GM19455 (cell line): ENCODE measurements at regions not wholly inside any gene's neighbourhood (a gene's known extent, or its start where the extent isn't known, plus 50 kb on each side); places are given as distances from the start of the nearest gene placed in this dataset.

Experiments
- ATAC-seq: cut with Tn5 transposase; IDR thresholded peaks from one replicate; pipeline ENCODE4 v1.9.1; 2021; ENCODE audit not compliant: unreplicated experiment

- no peak for ATAC-seq
Measured at GRCh38 chr2:220101980-220102379, 474.6 kb downstream of the SLC4A3 start.

- no peak for ATAC-seq
Measured at GRCh38 chr2:220103596-220103995, 476.2 kb downstream of the SLC4A3 start.

DNA sequence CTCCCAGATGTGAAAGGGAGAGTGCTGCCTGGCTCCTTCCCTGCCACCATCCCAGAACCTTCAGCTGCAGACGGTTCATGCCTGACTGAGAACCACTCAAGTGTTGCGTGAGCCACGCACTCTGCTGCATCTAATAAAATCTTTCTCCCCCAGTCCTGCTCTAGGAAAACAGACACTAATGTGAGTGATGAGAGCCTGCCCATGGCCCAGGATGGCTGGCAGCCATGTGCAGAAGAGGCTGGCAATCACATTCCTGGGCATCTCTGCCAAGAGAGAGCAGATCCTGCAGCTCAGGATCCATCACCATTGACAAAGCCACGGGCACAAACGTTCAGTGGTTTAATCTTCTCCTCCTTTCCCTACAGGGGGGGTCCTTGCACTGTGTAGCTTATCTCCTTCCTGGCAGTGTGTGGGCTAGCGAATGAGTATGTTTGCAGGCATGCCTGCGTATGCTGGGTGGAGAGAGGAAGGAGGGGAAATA is 477.5 kb downstream of the SLC4A3 start:
- ATAC-seq, result no peak

- no peak for ATAC-seq
Measured at GRCh38 chr2:220106065-220106464, 478.6 kb downstream of the SLC4A3 start.

- ATAC-seq, result no peak
Measured at GRCh38 chr2:220107380-220107791, 480.0 kb downstream of the SLC4A3 start.

- no peak for ATAC-seq
Measured at GRCh38 chr2:220114443-220114842, 487.0 kb downstream of the SLC4A3 start.

GRCh38 chr2:220117025-220117424 is 489.6 kb downstream of the SLC4A3 start:
- no peak for ATAC-seq

DNA sequence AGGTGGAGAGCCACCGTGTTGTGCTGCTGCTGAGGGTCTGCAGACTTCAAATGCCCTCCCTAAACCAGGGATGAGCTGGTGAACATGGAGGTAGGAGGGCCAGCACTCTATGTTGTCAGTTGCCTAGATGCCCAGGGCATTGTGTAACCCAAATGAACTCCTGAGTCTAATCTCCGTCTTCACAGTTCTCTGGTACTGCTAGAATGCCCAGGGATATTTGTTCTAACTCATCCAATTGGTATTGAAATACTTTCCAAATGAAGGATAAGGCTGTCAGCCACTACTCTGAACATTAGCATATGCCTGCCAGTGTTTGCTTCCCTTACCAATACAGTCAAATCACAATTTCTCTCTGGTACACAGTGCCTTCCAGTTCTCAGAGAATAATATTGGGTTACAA is 492.6 kb downstream of the SLC4A3 start:
- no peak for ATAC-seq

DNA sequence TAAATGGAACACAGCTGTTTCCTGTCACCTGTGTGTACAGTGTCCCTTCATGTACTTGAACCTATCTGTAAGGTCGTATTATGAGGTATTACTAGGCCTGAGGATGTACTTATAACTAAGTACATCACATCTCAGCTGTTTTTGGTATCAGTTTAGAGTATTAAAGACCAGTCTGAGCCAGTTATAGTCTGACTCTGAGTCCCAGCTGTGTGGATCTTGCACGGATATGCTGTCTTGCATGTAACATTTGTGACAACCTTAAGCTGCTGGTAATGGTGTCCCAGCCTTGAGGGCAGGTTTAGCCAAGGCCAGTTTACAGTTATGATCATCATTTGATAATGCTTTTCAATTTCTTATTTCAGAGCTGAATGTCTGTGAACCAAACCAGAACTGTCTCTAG is 496.3 kb downstream of the SLC4A3 start:
- no peak for ATAC-seq

DNA sequence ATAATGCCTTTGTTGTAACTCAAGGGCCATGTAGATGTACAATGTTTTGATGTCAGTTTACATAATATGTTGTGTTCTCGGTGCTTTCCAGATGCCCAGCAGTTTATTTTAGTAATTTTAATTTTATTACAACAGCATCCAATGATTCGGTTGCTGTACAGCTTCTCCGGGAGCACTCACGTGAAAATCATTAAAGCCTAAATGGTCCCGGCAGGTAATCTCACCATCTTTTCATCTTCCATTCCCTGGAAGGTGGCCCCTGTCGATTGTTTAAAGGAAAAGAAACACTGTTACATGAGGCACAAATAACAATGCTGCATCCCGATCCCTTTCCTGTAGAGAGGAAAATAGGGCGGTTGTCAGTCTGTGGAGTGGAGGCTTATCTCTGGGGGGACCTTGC is 498.1 kb downstream of the SLC4A3 start:
- no peak for ATAC-seq

- no peak for ATAC-seq
Measured at GRCh38 chr2:220127311-220127710, 499.9 kb downstream of the SLC4A3 start.

GRCh38 chr2:220127876-220128275 is 500.4 kb downstream of the SLC4A3 start:
- no peak for ATAC-seq

DNA sequence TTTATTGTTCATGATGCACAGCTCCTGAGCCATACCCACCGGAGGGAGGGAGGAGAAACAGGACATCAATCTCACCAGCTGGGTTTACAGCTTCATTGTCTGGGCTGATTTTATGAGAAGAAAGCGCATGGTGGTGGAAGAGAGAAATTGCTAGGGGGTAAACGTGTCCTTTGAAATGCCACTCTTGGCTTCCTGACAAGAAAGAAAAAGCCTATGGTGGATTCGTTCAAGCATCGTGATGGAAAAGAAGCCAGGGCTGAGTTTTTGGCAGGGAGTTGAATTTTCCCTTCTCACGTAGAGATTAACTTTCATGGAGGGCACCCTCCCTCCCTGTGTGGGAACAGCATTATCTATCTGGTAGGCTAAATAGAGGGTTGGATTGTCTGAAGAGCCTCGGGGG is 502.0 kb downstream of the SLC4A3 start:
- no peak for ATAC-seq

DNA sequence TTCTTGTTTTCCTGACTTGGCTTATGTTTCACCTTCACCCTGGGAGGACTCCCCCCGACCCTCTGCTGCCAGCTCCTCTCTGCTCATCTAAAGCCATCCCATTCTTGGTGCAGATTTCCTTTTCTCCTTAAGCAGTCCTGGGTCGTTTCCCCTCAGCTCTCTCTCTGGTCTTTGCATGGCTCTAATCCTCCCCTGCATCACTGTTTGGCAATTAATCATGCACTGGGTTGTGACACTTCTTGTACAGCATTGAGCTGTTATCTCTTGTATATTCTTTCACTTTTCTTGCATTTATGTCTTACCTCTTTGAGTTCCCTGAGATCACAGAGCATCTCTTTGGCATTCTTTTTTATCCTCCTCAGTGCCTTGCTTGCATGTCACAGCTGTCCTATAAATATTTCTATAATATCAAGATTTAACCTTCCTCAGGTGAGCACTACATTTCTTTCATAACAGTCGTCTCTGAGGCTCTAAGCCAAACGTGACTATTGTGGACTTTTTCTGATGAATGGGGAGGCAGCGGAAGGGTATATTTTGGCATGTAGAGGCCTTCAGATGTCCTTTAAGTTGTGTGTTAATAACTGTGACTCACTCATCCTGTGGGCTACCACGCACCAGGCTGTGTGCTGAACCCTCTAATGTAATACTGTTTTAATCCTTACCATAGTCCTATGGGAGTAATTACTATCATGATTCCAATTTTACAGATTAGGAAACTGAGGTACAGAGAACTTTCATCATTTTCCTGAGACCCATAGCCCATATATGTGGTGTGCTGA is 507.5 kb downstream of the SLC4A3 start:
- no peak for ATAC-seq

DNA sequence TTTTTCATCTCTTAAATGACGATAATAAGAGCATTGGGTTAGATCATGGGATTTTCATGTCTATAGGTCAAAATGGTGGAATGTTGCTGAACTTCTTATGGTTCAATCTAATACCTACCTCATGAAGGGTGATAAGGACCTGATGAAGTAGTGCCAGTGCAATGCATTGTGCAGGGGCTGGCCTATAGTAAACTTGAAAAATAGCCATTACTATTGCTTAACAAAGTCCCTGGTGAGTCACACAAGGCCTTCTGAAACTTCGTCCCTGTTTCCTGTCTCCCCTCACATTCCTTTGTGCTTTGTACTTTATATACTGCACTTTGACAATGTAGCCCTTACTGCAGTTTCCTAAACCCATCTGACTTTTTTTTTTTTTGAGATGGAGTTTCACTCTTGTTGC is 515.9 kb downstream of the SLC4A3 start:
- ATAC-seq, result no peak

DNA sequence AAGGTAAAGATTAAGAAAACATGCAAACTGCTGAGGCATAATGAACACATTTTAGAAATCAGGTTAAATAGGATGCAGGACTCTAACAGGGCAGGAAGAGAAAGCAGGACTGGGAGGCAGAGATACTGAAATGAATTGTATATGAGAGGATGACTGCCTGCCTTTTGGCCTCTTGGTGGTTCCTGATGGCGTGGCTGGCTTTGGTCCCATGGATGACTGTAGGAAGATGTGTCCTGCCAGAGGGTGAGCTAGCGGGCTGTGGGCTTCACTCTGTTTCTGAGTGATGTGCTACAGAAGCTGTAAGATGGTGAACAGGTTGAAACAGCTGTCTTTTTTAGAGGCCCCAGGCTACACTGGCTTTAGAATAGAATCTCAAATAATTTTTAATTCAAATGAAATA is 517.0 kb downstream of the SLC4A3 start:
- no peak for ATAC-seq

DNA sequence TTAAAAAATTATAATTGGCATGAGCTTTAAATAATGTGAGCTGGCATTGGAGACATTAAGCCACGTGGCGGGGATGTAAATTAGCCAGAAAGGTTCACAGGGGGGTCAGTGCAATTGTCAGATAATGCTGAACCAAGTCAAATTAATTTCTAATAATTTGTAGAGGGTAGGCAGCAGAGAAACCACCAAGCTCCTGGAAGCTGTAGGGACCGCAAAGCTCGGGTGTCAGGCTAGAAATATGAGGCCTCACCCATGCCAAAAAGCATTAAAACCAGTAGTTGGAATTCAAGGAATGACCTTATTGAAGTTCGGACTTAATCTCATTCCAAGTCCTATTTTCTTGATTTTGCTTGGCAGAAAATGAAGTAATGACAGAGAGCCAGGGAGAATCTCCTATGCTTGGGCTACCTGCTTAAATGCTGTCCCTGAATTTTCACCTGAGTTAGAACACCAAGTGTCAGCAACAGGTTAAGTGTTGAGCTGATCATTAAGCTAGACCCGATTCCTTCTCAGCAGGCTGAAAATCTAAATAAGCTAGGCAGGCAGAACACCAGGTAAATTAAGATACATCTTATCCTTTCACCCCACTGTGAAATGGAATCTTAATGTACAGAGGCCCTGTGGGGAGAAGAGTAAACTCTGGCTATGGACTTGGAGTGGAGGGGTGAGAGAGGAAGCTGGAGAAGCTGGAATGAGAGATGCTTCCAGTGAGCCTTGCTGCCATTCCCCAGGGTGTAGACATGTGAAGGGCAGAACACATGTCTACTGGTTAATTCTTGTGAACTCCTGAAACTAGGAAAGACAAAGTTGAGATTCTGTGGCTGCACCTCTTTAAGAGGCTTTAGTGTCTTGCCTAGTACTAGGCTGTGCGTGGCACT is 520.0 kb downstream of the SLC4A3 start:
- ATAC-seq, result no peak

DNA sequence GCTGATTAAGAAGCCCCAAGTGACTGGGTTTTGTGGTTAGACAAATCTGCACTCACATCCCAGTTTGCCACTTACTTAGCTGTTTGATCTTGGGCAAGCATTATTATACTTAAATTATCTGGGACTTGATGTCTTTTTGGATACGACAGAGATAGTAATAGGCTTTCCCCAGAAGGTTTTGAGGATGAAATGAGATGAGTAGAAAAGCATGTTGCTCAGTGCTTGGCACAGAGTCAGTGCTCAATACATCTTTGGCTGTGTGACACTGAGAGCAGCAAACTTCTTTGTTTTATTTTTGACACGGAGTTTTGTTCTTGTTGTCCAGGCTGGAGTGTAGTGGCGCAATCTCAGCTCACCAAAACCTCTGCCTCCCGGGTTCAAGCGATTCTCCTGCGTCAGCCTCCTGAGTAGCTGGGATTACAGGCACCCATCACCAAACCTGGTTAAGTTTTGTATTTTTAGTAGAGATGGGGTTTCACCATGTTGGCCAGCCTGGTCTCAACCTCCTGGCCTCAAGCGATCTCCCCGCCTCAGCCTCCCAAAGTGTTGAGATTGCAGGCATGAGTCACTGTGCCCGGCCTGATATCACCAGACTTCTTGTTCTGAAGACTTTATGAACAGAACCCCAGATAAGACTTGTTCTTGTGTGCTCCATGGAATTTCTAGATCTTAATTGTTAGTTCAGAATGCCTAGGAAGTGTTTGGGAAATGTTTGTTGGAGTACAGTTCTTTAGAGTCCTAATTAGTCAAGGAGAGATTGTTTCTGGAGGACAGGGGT is 521.2 kb downstream of the SLC4A3 start:
- ATAC-seq, result no peak

- no peak for ATAC-seq
Measured at GRCh38 chr2:220151341-220151740, 523.9 kb downstream of the SLC4A3 start.

DNA sequence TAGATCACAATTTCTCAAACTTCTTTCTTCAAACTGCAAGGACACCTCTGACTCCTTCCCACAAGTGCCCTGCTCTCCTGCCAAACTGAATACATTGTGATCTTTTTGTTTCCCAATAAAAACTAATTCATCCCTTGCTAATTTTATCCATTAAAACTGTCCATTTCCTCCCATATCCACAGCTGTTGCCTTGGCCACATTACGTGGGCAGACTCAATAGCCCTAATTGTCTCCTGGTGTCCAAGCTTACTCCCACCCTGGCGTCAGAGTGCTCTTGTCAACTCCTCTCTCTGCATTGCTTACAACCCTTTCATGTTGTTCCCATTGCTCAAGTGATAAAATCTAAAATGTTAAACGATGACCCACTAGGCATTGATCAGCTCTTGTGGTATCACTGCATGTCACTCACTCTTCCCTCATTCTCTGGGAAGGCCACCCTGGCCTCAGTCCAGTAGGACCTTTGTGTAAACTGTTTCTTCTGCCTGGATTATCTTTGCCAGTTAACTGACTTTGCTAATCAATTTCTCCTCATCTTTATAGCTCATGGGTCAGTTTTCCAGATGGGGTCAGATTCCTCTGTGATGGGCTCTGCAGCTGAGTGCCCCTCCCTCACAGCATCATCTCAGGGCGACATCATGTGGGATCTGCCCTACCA is 525.0 kb downstream of the SLC4A3 start:
- ATAC-seq, result no peak

DNA sequence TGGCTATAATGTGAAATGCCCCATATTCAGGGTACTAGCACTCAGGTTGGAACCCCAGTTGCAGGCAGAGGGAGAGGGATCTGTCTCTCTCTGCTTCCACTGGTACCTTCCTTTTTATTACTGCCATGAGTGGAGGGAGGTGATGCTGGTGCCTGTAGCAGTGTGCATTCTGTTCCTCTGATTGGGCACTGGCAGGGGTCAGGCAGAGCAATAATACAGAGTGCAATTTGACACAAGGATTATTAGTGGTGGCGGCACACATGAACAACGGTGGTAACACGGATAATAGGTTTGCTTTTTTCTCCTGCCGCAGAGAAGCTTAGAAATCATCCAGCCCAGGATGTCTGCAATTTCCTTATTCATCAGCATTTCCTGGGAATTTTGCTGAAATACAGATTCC is 525.7 kb downstream of the SLC4A3 start:
- ATAC-seq, result no peak
